Sigmoid colon (tissue), 4 donors: ENCODE measurements at regions not wholly inside any gene's neighbourhood (a gene's known extent, or its start where the extent isn't known, plus 50 kb on each side); places are given as distances from the start of the nearest gene placed in this dataset.

Source experiments
- CTCF ChIP-seq, 4 experiments: fragments of 450-650 bp in 3 of 4; fragments of 200-600 bp in 1 of 4; IDR thresholded peaks; one replicate each; pipeline ENCODE4 v1.5.1; 2016 to 2019; ENCODE audit warnings: antibody characterized with exemption in 4 of 4, mild to moderate bottlenecking in 3 of 4, moderate library complexity in 2 of 4
- EP300 ChIP-seq, 4 donors: sonication (generic); formaldehyde crosslinking; IDR thresholded peaks; one replicate each; pipeline ENCODE4 v1.6.1; 2017; ENCODE audit warnings: antibody characterized with exemption in 4 of 4
- POLR2A ChIP-seq, 2 donors: fragments of 450-650 bp; IDR thresholded peaks; one replicate each; pipeline ENCODE4 v1.6.1; 2016; ENCODE audit warnings: antibody characterized with exemption in 2 of 2, mild to moderate bottlenecking in 2 of 2, moderate library complexity in 2 of 2
- POLR2AphosphoS5 ChIP-seq, 4 donors: sonication (generic); formaldehyde crosslinking; IDR thresholded peaks; one replicate each; pipeline ENCODE4 v1.6.1; 2017; ENCODE audit warnings: antibody characterized with exemption in 4 of 4

- TF ChIP-seq CTCF (IDR thresholded peaks at IDR 0.05) (no peak), EP300 (IDR thresholded peaks at IDR 0.05) (no peak), POLR2A (IDR thresholded peaks at IDR 0.05) (no peak), POLR2AphosphoS5 (IDR thresholded peaks at IDR 0.05) (no peak)
Observed at GRCh38 chr4:179585761-179586160, 2143.5 kb upstream of the AGA start.
